IMR-90 (cell line): ENCODE measurements at regions not wholly inside any gene's neighbourhood (a gene's known extent, or its start where the extent isn't known, plus 50 kb on each side); places are given as distances from the start of the nearest gene placed in this dataset.
"Not testable (repeated sequence)": the region's sequence is repeated elsewhere in the genome, so short reads cannot be mapped to it uniquely, and the experiment has no call there.

Experiments
- FOS ChIP-seq: fragments of 150-350 bp; IDR thresholded peaks from 2 replicates; pipeline ENCODE4 v1.6.1; 2016; ENCODE audit warnings: low read depth, low read length
- MAZ ChIP-seq: IDR thresholded peaks from 2 replicates; pipeline ENCODE4 v1.6.1; 2012; ENCODE audit warnings: low read depth, mild to moderate bottlenecking, low read length, improper control_type of control experiment, moderate library complexity, borderline replicate concordance
- NFE2L2 ChIP-seq: fragments of 150-350 bp; IDR thresholded peaks from 2 replicates; pipeline ENCODE4 v1.6.1; 2016; ENCODE audit warnings: low read depth, mild to moderate bottlenecking, low read length
- POLR2A ChIP-seq: IDR thresholded peaks from 2 replicates; pipeline ENCODE4 v1.6.1; 2012; ENCODE audit warnings: mild to moderate bottlenecking, low read depth, low read length
- RAD21 ChIP-seq: IDR thresholded peaks from 2 replicates; pipeline ENCODE4 v1.6.1; 2012; ENCODE audit warnings: low read length, improper control_type of control experiment
- RCOR1 ChIP-seq: IDR thresholded peaks from 2 replicates; pipeline ENCODE4 v1.6.1; 2012; ENCODE audit warnings: mild to moderate bottlenecking, low read length, improper control_type of control experiment; ENCODE audit not compliant: insufficient replicate concordance
- RFX5 ChIP-seq: IDR thresholded peaks from 2 replicates; pipeline ENCODE4 v1.8.0; 2012; ENCODE audit warnings: low read depth, mild to moderate bottlenecking, low read length, moderate library complexity
- SMC3 ChIP-seq: fragments of 150-350 bp; IDR thresholded peaks from 2 replicates; pipeline ENCODE4 v1.6.1; 2016; ENCODE audit warnings: low read depth, mild to moderate bottlenecking, antibody characterized with exemption, low read length, moderate library complexity
- USF2 ChIP-seq: fragments of 150-350 bp; IDR thresholded peaks from 2 replicates; pipeline ENCODE4 v1.6.1; 2017; ENCODE audit warnings: mild to moderate bottlenecking, antibody characterized with exemption, low read length, low read depth
- TF ChIP-seq, protein P1 (sequence below): conservative IDR thresholded peaks from 2 replicates; pipeline ENCODE4 v1.5.1; 2012; ENCODE audit warnings: mild to moderate bottlenecking, low read depth, low read length, improper control_type of control experiment
- TF ChIP-seq, protein P2 (sequence below): fragments of 150-350 bp; IDR thresholded peaks from 2 replicates; pipeline ENCODE4 v1.6.1; 2016; ENCODE audit warnings: low read depth, mild to moderate bottlenecking, low read length, moderate library complexity, borderline replicate concordance

GRCh38 chr5:62217095-62217494 lies 88.9 kb upstream of the KIF2A start:
- TF ChIP-seq, protein P1, sequence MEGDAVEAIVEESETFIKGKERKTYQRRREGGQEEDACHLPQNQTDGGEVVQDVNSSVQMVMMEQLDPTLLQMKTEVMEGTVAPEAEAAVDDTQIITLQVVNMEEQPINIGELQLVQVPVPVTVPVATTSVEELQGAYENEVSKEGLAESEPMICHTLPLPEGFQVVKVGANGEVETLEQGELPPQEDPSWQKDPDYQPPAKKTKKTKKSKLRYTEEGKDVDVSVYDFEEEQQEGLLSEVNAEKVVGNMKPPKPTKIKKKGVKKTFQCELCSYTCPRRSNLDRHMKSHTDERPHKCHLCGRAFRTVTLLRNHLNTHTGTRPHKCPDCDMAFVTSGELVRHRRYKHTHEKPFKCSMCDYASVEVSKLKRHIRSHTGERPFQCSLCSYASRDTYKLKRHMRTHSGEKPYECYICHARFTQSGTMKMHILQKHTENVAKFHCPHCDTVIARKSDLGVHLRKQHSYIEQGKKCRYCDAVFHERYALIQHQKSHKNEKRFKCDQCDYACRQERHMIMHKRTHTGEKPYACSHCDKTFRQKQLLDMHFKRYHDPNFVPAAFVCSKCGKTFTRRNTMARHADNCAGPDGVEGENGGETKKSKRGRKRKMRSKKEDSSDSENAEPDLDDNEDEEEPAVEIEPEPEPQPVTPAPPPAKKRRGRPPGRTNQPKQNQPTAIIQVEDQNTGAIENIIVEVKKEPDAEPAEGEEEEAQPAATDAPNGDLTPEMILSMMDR = not testable (repeated sequence)
- TF ChIP-seq RFX5, POLR2A, MAZ, NFE2L2, USF2, RCOR1, FOS, RAD21, SMC3: not testable (repeated sequence)
- TF ChIP-seq, protein P2, sequence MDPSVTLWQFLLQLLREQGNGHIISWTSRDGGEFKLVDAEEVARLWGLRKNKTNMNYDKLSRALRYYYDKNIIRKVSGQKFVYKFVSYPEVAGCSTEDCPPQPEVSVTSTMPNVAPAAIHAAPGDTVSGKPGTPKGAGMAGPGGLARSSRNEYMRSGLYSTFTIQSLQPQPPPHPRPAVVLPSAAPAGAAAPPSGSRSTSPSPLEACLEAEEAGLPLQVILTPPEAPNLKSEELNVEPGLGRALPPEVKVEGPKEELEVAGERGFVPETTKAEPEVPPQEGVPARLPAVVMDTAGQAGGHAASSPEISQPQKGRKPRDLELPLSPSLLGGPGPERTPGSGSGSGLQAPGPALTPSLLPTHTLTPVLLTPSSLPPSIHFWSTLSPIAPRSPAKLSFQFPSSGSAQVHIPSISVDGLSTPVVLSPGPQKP = not testable (repeated sequence)
